ENCODE measurements at regions not wholly inside any gene's neighbourhood (a gene's known extent, or its start where the extent isn't known, plus 50 kb on each side); places are given as distances from the start of the nearest gene placed in this dataset.

GRCh38 chr1:90850898-90851710, 134.0 kb upstream of the BARHL2 start:
- no TSS peak for BruUV-seq (replicated peaks)
- ChIA-PET RAD21 (ENCODE audit: unreplicated experiment) (interaction anchor here (0.8 to 1.5 kb wide), 3 partner anchors 130 to 737 kb away, joined by 3 to 6 read pairs (median 3); no protein-coding TSS in a partner anchor), POLR2A (interaction anchor here (0.6 kb wide), 1 partner anchor 273 kb away, joined by 3 read pairs; no protein-coding TSS in a partner anchor), CTCF (interaction anchor here (0.6 to 3.7 kb wide), 9 partner anchors 26 to 729 kb away, joined by 3 to 16 read pairs (median 3); no protein-coding TSS in a partner anchor), SMC1A (ENCODE audit: uncharacterized antibody, unreplicated experiment) (no interaction called here)
- Histone ChIP-seq H3K79me2 (ENCODE audit: control insufficient read depth, insufficient read depth, low read length) (no peaks in the 10 kb centered on the region), H3K9ac (ENCODE audit: control insufficient read depth, insufficient read depth, low read length) (peak overlapping the region; percentile 51; the same call in 1 of the 2 replicates), H2AFZ (ENCODE audit: control insufficient read depth, low read depth, low read length) (peak overlapping the region; percentile 88), H3K9me3 (replicated peaks; ENCODE audit: control insufficient read depth, insufficient read depth, low read length) (no peaks in the 10 kb centered on the region), H3K27me3 (replicated peaks in 1 of 2; ENCODE audit: control insufficient read depth in 2 of 2, insufficient read depth in 2 of 2, low read length in 1 of 2) (peaks cover 0 to 9% of the 10 kb centered on the region in 2 experiments; a peak in 3 of 4 replicates), H3K36me3 (ENCODE audit: control insufficient read depth in 2 of 2, insufficient read depth in 2 of 2, low read length in 1 of 2) (no peaks in the 10 kb centered on the region), H4K20me1 (ENCODE audit: control insufficient read depth, insufficient read depth) (no peaks in the 10 kb centered on the region), H3K4me2 (ENCODE audit: control insufficient read depth, insufficient read depth) (peak overlapping the region; percentile 100), H3K4me1 (ENCODE audit: control insufficient read depth, insufficient read depth, low read length) (peaks cover 5% of the 10 kb centered on the region; the same call in 1 of the 2 replicates), H3K27ac (ENCODE audit: control insufficient read depth, insufficient read depth) (no peak overlapping the region), H3K4me3 (peak overlapping the region; percentile 88)
- in situ Hi-C loops (cut with MboI) = no loop called here
- intact Hi-C loops (cut with micrococcal nuclease; ENCODE audit: unreplicated experiment) = loop anchor here (2.0 kb wide), 1 partner anchor 130 kb away; no protein-coding TSS in a partner anchor
- ATAC-seq (peak; percentile 99), FAIRE-seq (no peak), DNase-seq (ENCODE audit: low read depth, low spot score) (no peak)
- 1% methylated on average over 63 of the region's 79 CpGs for WGBS (ENCODE audit: insufficient coverage, insufficient replicate concordance, low lambda C conversion rate, missing lambda C conversion rate)
- peak; percentile 70 for TF ChIP-seq GATAD2B (conservative IDR thresholded peaks at IDR 0.05; ENCODE audit: low read depth)
- peak; percentile 33 to 70 (median 66); a peak in 4 of 6 replicates for TF ChIP-seq CTCF (IDR thresholded peaks at IDR 0.05 in 2 of 3, conservative IDR thresholded peaks at IDR 0.05 in 1 of 3; ENCODE audit: control insufficient read depth in 2 of 3, extremely low read depth in 1 of 3, insufficient read depth in 1 of 3, low read depth in 3 of 3, low read length in 3 of 3)
- no peak for TF ChIP-seq JUNB (IDR thresholded peaks at IDR 0.05)
- TF ChIP-seq MLLT1 (IDR thresholded peaks at IDR 0.05) = 0 out of 2 replicates have a peak, but pooled peaks have one; percentile 27
- TF ChIP-seq ZNF687 (IDR thresholded peaks at IDR 0.05) = 0 out of 2 replicates have a peak, but pooled peaks have one; percentile 12
- TF ChIP-seq NKRF (conservative IDR thresholded peaks at IDR 0.05) = no peak
- TF ChIP-seq YBX1 (IDR thresholded peaks at IDR 0.05) = no peak
- TF ChIP-seq NR2F1 (conservative IDR thresholded peaks at IDR 0.05) = peak; percentile 85
- TF ChIP-seq ATF7 (IDR thresholded peaks at IDR 0.05; ENCODE audit: low read depth) = no peak
- TF ChIP-seq MEF2B (IDR thresholded peaks at IDR 0.05; ENCODE audit: partially characterized antibody, poor library complexity, severe bottlenecking) = peak; percentile 14
- peak; percentile 46; the same call in 1 of the 2 replicates for TF ChIP-seq IKZF1 (conservative IDR thresholded peaks at IDR 0.05)
- TF ChIP-seq EP300 (IDR thresholded peaks at IDR 0.05; ENCODE audit: borderline replicate concordance in 1 of 2, control insufficient read depth in 1 of 2, low read depth in 2 of 2, low read length in 2 of 2) = 0 out of 4 replicates have a peak, but pooled peaks of 1 of the 2 experiments have one; percentile 10
